A673 (cell line): ENCODE measurements at regions not wholly inside any gene's neighbourhood (a gene's known extent, or its start where the extent isn't known, plus 50 kb on each side); places are given as distances from the start of the nearest gene placed in this dataset.

ENCODE experiments used
- BruUV-seq: library from RNA; stranded (reverse); fragments of 400-500 nt; replicated peaks from 2 replicates; lab custom pipeline; 2021; lab: Mats Ljungman, UMichigan
- CTCF ChIA-PET: fragments of 300-600 bp; sonication (Branson Sonifier 250); formaldehyde crosslinking; loops from one replicate; lab custom pipeline; 2022; ENCODE audit warnings: antibody characterized with exemption; lab: Charles Lee
- POLR2A ChIA-PET: fragments of 300-600 bp; sonication (Branson Sonifier 250); formaldehyde crosslinking; loops from one replicate; lab custom pipeline; 2022; ENCODE audit warnings: antibody characterized with exemption; ENCODE audit not compliant: low non-redundant PET; lab: Charles Lee
- DNase-seq: peaks from one replicate; pipeline ENCODE4 v3.0.0-alpha.2; 2015; ENCODE audit warnings: low spot score
- H3K27ac ChIP-seq: fragments of 200-600 bp; sonication (generic); 2 replicates; pipeline ENCODE4 v1.5.1; 2016; ENCODE audit warnings: mixed run types, low read depth, mild to moderate bottlenecking, mixed read lengths, antibody characterized with exemption, low read length; ENCODE audit not compliant: poor library complexity, severe bottlenecking
- H3K27me3 ChIP-seq: fragments of 200-600 bp; sonication (generic); replicated peaks from 2 replicates; pipeline ENCODE4 v1.6.1; 2017; ENCODE audit warnings: mixed run types, low read depth, mild to moderate bottlenecking, mixed read lengths, antibody characterized with exemption, low read length; ENCODE audit not compliant: insufficient read depth, poor library complexity
- H3K36me3 ChIP-seq: fragments of 200-600 bp; sonication (generic); 2 replicates; pipeline ENCODE4 v1.6.1; 2016; ENCODE audit warnings: mixed run types, mild to moderate bottlenecking, mixed read lengths, antibody characterized with exemption, low read length; ENCODE audit not compliant: insufficient read depth, poor library complexity, severe bottlenecking
- H3K4me1 ChIP-seq: fragments of 200-600 bp; sonication (generic); 2 replicates; pipeline ENCODE4 v1.6.1; 2017; ENCODE audit warnings: mixed run types, mild to moderate bottlenecking, mixed read lengths, antibody characterized with exemption, low read length; ENCODE audit not compliant: insufficient read depth, poor library complexity, severe bottlenecking
- H3K4me3 ChIP-seq: fragments of 200-600 bp; sonication (generic); 2 replicates; pipeline ENCODE4 v1.5.1; 2016; ENCODE audit warnings: low read depth, mixed run types, mild to moderate bottlenecking, mixed read lengths, low read length; ENCODE audit not compliant: poor library complexity, severe bottlenecking
- H3K9me3 ChIP-seq: fragments of 200-600 bp; sonication (generic); 2 replicates; pipeline ENCODE4 v1.6.1; 2016; ENCODE audit warnings: mixed run types, low read depth, mild to moderate bottlenecking, mixed read lengths, antibody characterized with exemption, low read length; ENCODE audit not compliant: poor library complexity, severe bottlenecking
- EZH2 ChIP-seq: fragments of 200-600 bp; sonication (generic); IDR thresholded peaks from 2 replicates; pipeline ENCODE4 v1.6.1; 2017; ENCODE audit warnings: borderline replicate concordance, low read depth, mild to moderate bottlenecking, mixed read lengths, antibody characterized with exemption, low read length; ENCODE audit not compliant: poor library complexity, severe bottlenecking
- intact Hi-C: fragments of 100-400 bp; cut with micrococcal nuclease; formaldehyde crosslinking; loops from one replicate; pipeline ENCODE4 v1.10.0; 2022; ENCODE audit not compliant: unreplicated experiment
- TF ChIP-seq, protein P1 (sequence below): fragments of 300-800, 200-600 bp; sonication (generic); conservative IDR thresholded peaks from 2 replicates; pipeline ENCODE4 v1.5.1; 2017; ENCODE audit warnings: low read depth, mild to moderate bottlenecking, antibody characterized with exemption, low read length, moderate library complexity, mixed read lengths

DNA sequence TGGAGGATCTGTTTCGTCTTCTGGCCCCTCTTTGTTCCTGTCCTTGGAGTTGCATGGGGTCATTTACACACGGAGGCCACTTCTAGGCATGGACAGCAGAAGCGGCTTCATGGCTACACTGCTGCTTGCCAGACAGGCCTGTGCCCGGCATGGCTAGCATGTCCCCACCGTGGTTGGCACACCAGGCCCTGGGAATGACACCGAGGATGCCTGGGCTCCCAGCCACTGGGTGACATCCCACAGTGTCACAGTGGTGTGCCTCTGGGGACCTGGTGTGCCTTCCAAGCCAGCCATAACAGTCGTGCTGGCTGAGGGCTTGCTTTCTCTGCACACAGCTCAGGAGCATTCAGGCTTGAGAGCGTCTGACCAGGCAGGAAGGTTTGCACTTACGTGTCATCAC lies 910.1 kb downstream of the TBC1D22A start:
- Histone ChIP-seq H3K27me3 (no peaks in the 10 kb centered on the region), H3K36me3 (no peaks in the 10 kb centered on the region), H3K4me3 (no peak overlapping the region), H3K4me1 (no peaks in the 10 kb centered on the region), H3K27ac (no peak overlapping the region), H3K9me3 (no peaks in the 10 kb centered on the region)
- POLR2A ChIA-PET: no interaction called here
- CTCF ChIA-PET: no interaction called here
- intact Hi-C loops: no loop called here
- TF ChIP-seq EZH2: no peak
- TF ChIP-seq, protein P1, sequence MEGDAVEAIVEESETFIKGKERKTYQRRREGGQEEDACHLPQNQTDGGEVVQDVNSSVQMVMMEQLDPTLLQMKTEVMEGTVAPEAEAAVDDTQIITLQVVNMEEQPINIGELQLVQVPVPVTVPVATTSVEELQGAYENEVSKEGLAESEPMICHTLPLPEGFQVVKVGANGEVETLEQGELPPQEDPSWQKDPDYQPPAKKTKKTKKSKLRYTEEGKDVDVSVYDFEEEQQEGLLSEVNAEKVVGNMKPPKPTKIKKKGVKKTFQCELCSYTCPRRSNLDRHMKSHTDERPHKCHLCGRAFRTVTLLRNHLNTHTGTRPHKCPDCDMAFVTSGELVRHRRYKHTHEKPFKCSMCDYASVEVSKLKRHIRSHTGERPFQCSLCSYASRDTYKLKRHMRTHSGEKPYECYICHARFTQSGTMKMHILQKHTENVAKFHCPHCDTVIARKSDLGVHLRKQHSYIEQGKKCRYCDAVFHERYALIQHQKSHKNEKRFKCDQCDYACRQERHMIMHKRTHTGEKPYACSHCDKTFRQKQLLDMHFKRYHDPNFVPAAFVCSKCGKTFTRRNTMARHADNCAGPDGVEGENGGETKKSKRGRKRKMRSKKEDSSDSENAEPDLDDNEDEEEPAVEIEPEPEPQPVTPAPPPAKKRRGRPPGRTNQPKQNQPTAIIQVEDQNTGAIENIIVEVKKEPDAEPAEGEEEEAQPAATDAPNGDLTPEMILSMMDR: no peak
- DNase-seq: no peak
- BruUV-seq: no TSS peak

DNA sequence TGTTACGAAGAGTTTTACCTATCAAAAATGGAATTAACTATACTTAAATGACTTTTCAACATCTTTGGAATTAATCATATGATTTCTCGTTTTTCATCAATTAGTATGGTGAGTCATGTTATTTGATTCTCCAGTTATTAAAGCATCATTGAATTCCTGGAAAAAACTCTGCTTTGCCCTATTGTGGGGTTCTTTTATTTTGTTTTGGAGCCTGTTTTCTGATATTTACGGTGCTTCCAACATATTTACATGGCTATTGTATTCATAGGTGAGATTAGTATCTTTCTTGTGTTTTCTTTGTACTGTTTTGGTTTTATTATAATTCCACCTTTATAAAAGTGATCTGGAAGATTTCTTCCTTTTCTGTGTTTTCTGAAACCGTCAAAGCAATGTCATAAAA lies 902.7 kb downstream of the TBC1D22A start:
- BruUV-seq: no TSS peak
- intact Hi-C loops: no loop called here

DNA sequence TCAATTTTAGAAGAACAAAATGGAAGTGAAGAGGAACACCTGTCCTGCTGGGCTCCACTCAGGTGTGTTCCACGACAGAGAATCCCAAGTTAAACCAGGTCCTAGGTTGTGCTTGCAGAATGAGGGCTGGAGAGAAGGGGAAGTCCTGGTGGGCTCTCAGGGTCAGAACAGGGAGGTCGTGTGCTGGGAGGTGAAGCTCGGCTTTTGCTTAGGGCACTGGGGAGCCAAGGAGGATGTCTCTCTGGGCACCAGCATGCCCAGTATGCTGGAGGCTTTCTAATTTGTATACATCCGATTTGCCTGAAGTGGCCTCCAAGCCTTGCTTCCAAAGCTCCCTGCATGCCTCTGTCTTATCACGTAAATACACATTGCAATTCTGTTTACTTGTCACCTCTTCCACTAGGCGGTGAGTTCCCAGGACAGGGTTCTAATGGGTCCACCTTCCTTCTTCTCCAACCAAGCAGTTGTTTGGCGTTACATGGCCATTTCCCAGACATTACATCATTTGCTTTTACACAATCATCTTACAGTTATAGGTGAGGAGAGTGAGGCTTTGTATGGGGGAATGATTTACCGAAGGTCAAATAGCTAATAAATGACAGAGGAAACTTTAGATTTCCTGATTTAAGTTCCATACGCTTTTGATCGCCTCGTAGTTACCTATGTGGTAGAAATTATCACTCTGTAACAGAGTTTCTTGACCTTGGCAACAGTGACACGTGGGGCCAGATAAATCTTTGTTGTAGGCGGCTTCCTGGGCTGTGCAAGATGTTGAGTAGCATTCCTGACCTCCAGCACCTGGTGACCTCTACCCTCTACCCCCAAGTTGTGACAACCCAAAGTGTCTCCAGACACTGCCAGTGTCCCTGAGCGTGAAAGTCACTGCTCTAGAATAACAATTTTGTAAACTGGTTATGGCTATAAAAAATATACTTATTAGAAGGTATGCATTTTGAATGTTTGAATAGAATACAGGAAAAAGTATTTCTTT lies 901.5 kb downstream of the TBC1D22A start:
- no peak overlapping the region for H3K27ac ChIP-seq
- no peaks in the 10 kb centered on the region for H3K36me3 ChIP-seq
- no peak for DNase-seq
- H3K4me1 ChIP-seq: no peaks in the 10 kb centered on the region
- intact Hi-C loops: no loop called here
- POLR2A ChIA-PET: no interaction called here
- CTCF ChIA-PET: no interaction called here
- H3K9me3 ChIP-seq: no peaks in the 10 kb centered on the region
- H3K4me3 ChIP-seq: no peak overlapping the region
- TF ChIP-seq EZH2: no peak
- TF ChIP-seq, protein P1: no peak
- H3K27me3 ChIP-seq: peaks cover 12% of the 10 kb centered on the region
- no TSS peak for BruUV-seq

More for the DNA sequence above, 902.7 kb downstream of the TBC1D22A start:
- no peaks in the 10 kb centered on the region for H3K9me3 ChIP-seq
- H3K27ac ChIP-seq: no peak overlapping the region
- TF ChIP-seq, protein P1: no peak
- no peak for TF ChIP-seq EZH2
- CTCF ChIA-PET: no interaction called here
- H3K27me3 ChIP-seq: peaks cover 12% of the 10 kb centered on the region
- POLR2A ChIA-PET: no interaction called here
- DNase-seq: no peak
- H3K36me3 ChIP-seq: no peaks in the 10 kb centered on the region
- no peak overlapping the region for H3K4me3 ChIP-seq
- H3K4me1 ChIP-seq: no peaks in the 10 kb centered on the region
